Stimulated activated CD8-positive, alpha-beta memory T cell treated with anti-CD3 and anti-CD28 coated beads, Interleukin-12 subunit alpha, Interleukin-12 subunit beta, amount 100 ng/mL, for 24 hours (primary cell): ENCODE measurements at regions not wholly inside any gene's neighbourhood (a gene's known extent, or its start where the extent isn't known, plus 50 kb on each side); places are given as distances from the start of the nearest gene placed in this dataset.

ENCODE experiments used
- DNase-seq: peaks from one replicate; pipeline ENCODE4 v3.0.0-alpha.2; 2020; ENCODE audit errors: extremely low read depth

DNA sequence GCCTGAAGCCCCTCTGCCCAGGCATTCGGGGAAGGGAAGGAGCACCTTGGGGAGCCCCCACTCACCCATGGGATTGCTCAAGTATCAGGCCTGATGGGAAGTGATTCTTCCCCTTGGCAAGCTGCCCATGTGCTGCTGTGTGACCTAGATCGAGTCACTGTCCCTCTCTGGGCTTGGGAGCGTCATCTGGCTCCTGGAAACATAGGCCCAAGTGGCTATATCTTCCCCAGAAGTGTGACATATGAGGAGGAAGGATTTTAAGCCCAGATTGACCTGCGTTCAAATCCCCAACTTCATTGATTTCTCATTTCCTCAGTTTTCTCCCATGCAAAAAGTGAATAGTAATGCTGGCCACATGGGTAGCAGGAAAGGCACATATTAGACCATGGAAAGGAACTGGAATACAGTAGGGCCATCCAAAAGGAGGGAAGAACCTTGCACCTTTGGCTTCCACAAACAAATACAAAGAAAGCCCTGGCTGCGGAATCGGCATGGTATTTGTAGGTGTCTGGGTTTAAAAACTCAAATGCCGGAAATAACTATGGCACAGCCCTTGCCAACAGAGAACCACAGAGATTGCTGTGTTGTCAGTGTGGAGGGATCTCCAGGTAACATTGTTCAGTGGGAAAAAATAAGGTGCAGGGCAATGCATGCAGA lies 169.5 kb upstream of the ZMIZ1 start:
- DNase-seq = no peak

DNA sequence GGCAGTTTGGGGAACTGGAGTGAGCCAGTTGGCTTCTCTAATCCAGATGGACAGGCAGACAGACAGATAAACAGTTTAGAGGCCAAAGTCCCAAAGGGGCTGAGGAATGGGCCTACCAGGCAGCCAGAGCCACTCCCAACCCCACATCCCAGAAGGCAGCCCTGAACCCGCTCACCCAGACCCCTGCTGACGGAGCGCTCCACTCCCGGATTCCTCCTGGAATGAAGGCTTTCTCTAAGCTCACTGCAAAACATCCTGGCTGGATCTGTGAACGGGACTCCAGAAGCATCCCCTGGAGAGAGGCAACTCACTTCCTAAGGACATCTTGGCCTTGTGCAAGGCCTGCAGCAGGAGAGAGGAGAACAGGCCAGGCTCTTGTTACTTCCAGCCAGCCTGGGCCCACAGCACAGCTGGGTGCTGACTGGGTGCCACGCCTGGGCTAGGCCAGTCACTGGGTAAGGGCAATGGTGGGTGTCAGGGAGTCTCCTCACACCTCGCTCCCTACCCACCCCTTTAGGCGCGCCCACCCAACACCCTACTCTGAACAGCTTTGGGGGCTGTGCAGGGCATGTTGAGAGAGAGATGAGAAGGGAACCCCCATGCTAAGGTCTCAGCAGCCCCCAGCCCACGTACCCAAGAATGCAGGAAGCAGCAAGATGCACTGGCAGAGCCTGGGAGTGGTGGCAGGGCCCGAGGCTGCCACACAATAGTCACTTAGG lies 168.6 kb upstream of the ZMIZ1 start:
- DNase-seq = no peak

DNA sequence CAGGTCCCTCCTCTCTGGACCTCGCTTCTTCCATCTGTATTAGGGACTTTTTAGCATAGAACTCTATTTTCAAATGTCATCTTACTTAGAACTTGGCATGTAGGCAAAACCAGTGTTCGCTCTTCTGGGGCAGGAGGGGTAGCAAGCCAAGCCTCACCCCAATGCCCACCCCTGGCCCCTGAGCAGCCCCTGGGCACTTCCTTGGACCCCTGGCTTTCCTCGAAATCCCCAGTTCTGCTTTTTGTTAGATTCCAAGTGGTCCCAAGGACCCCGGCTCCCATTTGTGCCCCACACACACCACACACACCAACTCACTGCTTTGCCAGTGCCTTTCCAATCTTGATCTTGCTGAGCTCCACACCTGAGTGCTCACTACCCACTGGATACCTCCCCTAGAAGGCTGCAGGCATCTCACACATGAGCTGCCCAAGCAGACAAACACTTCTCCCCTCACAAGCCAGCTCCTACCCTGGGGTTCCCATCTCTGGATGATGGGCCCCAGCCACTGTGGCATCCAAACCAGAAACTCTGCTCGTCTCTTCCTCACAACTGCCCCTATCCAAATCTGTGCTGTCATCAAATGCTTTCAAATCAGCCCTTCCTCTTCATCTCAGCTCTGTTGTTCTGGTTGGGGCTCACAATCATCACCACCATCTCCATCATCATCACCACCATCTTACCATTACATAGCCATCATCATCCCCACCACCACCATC lies 167.9 kb upstream of the ZMIZ1 start:
- DNase-seq = no peak

DNA sequence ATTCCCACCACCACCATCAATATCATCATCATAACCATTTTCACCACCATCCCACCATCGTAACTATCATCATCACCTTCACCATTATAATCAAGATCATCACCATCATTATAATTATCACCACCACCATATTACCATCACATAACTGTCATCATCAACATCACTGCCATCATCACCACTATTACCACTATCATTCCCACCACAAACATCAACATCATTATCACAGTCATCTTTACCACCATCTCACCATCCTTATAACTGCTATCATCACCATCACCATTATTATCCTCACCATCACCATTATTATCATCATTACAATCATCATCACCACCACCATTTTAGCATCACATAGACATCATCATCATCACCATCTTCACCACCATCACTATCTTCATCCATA lies 167.1 kb upstream of the ZMIZ1 start:
- no peak for DNase-seq

- no peak for DNase-seq
These were observed 166.0 kb upstream of the ZMIZ1 start for GRCh38 chr10:78902815-78903214.

- no peak for DNase-seq
These were observed 165.3 kb upstream of the ZMIZ1 start for GRCh38 chr10:78903341-78903940.

- no peak for DNase-seq
These were observed 164.6 kb upstream of the ZMIZ1 start for GRCh38 chr10:78904196-78904595.

DNA sequence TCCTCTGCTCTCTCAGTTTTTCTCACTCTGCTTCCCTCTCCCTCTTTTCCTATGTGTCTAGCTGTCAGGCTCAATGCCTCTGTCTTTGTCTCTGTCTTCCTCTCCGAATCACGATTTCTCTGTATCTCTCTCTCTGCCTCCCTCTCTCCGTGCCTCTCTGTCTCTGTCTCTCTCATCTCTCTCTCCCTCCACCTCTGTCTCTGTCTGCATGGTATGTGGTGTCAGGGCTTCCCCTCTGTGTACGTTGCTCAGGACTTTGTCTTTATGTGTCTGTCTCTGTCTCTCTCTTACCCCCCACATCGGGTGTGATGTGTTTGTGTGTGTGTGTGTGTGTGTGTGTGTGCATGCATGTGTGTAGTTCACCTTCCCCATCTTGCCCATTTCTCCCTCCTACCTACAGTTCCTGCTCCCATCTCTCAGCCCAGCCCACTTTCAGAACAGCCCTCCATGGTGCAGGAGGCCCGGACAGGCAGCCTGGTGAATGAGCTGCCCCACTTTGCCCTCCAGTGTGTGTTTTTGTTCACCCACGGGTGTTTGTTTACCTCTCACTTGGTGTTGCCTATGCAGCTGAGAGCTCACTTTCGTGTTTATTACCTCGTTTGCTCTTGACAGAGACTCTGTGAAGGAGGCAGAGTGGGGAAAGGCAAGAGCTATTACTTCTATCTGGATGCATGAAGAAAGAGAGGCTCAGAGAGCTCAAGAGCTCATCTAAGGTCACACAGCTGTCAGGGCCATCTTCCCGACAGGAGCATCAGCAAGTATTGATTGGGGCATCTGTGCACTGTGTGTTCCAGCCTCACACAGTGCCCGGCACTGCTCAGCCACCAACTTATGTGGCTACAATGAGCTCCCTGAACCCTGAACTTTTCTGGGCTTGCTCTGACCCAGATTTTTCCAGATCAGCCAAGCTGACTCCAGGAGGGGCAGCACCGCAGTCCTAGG lies 163.5 kb upstream of the ZMIZ1 start:
- DNase-seq = no peak

- no peak for DNase-seq
These were observed 162.8 kb upstream of the ZMIZ1 start for GRCh38 chr10:78905957-78906308.

- no peak for DNase-seq
These were observed 161.9 kb upstream of the ZMIZ1 start for GRCh38 chr10:78906734-78907390.

GRCh38 chr10:78907551-78908211 lies 161.1 kb upstream of the ZMIZ1 start:
- no peak for DNase-seq

GRCh38 chr10:78909221-78909620 lies 159.5 kb upstream of the ZMIZ1 start:
- no peak for DNase-seq

DNA sequence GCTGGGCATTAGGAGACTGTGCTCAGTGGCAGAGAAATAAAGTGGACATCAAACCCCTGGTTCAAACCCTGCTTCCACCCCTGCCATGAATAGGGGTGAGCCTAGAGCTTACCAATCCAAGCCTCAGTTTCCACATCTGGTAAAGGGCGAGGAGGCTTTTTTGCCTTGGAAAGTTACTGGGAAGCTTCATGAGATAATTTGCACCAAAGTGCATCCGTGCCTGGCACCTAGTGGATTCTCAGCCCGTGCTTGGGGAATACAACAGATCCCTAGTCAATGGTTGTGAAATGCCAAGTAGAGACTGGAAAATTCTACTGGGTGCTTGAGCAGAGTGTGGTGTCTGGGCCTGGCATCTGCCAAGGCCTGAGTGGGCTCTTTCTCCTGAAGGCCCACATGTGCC lies 158.7 kb upstream of the ZMIZ1 start:
- no peak for DNase-seq

DNA sequence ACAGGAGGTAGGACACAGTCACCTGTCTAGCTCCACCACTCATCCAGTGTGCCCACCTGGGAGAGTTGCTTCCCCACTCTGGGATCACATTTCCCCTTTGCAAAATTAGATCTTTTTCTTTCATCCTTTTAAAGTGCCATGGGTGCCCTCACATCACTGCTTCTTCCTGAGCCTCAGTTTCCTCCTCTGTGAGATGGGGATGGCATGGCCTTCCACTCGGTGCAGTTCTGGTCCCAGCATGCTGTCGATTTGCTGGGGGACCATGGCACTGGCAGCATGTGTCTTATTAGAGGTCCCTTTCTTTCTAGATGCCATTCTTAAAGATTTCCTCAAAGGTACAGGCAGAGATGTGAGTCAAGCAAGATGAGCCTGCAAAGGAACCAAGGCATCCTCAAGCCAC lies 158.3 kb upstream of the ZMIZ1 start:
- DNase-seq = no peak

GRCh38 chr10:78910886-78911285 lies 157.9 kb upstream of the ZMIZ1 start:
- DNase-seq = no peak

GRCh38 chr10:78911533-78912340 lies 157.0 kb upstream of the ZMIZ1 start:
- DNase-seq = no peak

- DNase-seq = no peak
These were observed 156.2 kb upstream of the ZMIZ1 start for GRCh38 chr10:78912361-78913218.

DNA sequence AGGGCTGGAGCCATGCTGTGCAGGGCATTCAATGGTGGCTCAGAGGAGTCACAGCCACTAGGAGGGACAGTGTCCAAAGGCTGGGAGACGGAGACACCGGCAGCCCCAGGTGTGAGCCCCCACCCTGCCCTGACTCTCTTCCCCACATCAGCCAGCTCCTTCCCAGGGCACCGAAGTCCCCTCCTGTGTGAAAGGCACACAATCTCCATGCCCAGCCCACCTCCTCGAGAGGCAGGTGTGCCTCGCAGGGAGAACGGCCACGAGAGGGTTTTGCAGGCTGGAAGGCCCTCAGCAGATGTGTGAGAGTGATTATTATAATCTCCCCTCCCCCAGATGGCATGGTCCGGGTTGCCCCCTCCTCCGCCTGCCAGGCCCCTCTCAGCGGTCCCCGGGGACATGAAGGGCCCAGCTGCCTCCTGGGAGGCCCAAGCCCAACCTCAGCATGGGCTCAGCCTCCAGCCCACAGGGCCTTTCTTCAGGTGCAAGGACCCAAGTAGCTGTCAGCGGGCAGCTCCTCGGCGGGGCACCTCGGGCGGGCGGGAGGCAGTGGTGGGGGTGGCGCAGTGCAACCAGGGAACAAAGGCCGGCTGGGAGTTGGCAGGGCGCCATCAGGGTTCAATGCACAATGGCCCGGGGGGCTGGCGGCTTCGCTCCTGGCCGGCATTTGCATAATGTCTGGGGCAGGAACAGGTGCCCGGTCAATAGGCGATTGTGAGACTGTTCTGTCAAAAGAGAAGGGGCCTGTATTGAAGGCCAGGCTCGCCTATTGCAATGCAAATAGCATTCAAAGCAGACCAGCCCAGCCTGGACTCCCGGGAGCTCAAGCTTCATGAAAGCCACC lies 155.3 kb upstream of the ZMIZ1 start:
- no peak for DNase-seq
